OCI-LY7 (cell line): ENCODE measurements at regions not wholly inside any gene's neighbourhood (a gene's known extent, or its start where the extent isn't known, plus 50 kb on each side); places are given as distances from the start of the nearest gene placed in this dataset.

Experiments
- CTCF ChIP-seq: fragments of 200-600 bp; sonication (generic); conservative IDR thresholded peaks from 2 replicates; pipeline ENCODE4 v1.5.1; 2014; ENCODE audit warnings: mild to moderate bottlenecking, antibody characterized with exemption, low read length, moderate library complexity, mixed read lengths
- EZH2phosphoT487 ChIP-seq: fragments of 200-600 bp; sonication (generic); IDR thresholded peaks from 2 replicates; pipeline ENCODE4 v1.6.1; 2018; ENCODE audit warnings: low read depth, borderline replicate concordance, mild to moderate bottlenecking, mixed run types, antibody characterized with exemption, low read length, moderate library complexity, mixed read lengths

GRCh38 chr2:235419996-235420395 lies 73.8 kb upstream of the AGAP1 start:
- TF ChIP-seq CTCF (no peak), EZH2phosphoT487 (no peak)
